K562 (cell line): ENCODE measurements at regions not wholly inside any gene's neighbourhood (a gene's known extent, or its start where the extent isn't known, plus 50 kb on each side); places are given as distances from the start of the nearest gene placed in this dataset.

ENCODE experiments used
- ATAC-seq: fragments of 200-7000 bp; cut with Tn5 transposase; 3 replicates; pipeline ENCODE4 v1.9.1; 2020; ENCODE audit warnings: moderate library complexity
- BruUV-seq: library from RNA; stranded (reverse); fragments of 400-500 nt; replicated peaks from 2 replicates; lab custom pipeline; 2021; lab: Mats Ljungman, UMichigan
- CTCF ChIA-PET: fragments of 300-600 bp; formaldehyde crosslinking; extraction: SDS; loops from one replicate; lab custom pipeline; 2021; ENCODE audit warnings: low intra/inter-chr PET ratio; lab: Yijun Ruan, JAX
- POLR2A ChIA-PET: fragments of 300-600, 350-650 bp; sonication (Branson Sonifier 250); formaldehyde crosslinking; extraction: SDS; loops from one replicate; lab custom pipeline; 2021; ENCODE audit warnings: antibody characterized with exemption, inconsistent platforms; lab: Yijun Ruan, JAX
- DNase-seq, 4 experiments: peaks; one replicate each; pipeline versions ENCODE4 v3.0.0 to v3.0.0-alpha.2; 2011 to 2018; ENCODE audit warnings: low spot score in 3 of 4, mixed read lengths in 3 of 4; ENCODE audit errors: extremely low read depth in 1 of 4
- FAIRE-seq: peaks from 2 replicates; lab custom pipeline; 2011; peaks lifted over from hg19 to GRCh38; lab: Jason Lieb, UNC
- H2AFZ ChIP-seq: 2 replicates; pipeline ENCODE4 v1.6.0; 2011; ENCODE audit warnings: low read depth, low read length, control low read depth, inconsistent platforms
- H3K27ac ChIP-seq: fragments of 200-600 bp; 3 replicates; pipeline ENCODE4 v1.8.0; 2011; ENCODE audit warnings: low read depth, mild to moderate bottlenecking, control low read depth, inconsistent platforms, low read length, moderate library complexity, mixed read lengths; ENCODE audit errors: extremely low read depth
- H3K27me3 ChIP-seq, 2 experiments: fragments of 300-600 bp in 1 of 2; 2 replicates in 1 of 2; 3 replicates in 1 of 2; pipeline versions ENCODE4 v1.6.0 to v1.8.0; 2011; ENCODE audit warnings: inconsistent platforms in 2 of 2, low read length in 2 of 2, mild to moderate bottlenecking in 1 of 2, mixed read lengths in 1 of 2, moderate library complexity in 1 of 2; ENCODE audit not compliant: control insufficient read depth in 2 of 2, insufficient read depth in 2 of 2
- H3K36me3 ChIP-seq: fragments of 300-600 bp; 3 replicates; pipeline ENCODE4 v1.8.0; 2011; ENCODE audit warnings: mild to moderate bottlenecking, low read length, inconsistent platforms; ENCODE audit not compliant: control insufficient read depth, insufficient read depth
- H3K4me1 ChIP-seq, 2 experiments: fragments of 200-600 bp in 1 of 2; replicated peaks in 1 of 2; 2 replicates in 1 of 2; 3 replicates in 1 of 2; pipeline versions ENCODE4 v1.5.1 to v1.8.0; 2011; ENCODE audit warnings: inconsistent platforms in 2 of 2, low read length in 2 of 2, mild to moderate bottlenecking in 1 of 2, mixed read lengths in 1 of 2, moderate library complexity in 1 of 2; ENCODE audit not compliant: control insufficient read depth in 2 of 2, insufficient read depth in 2 of 2
- H3K4me2 ChIP-seq: 2 replicates; pipeline ENCODE4 v1.6.1; 2011; ENCODE audit warnings: low read length, control low read depth, inconsistent platforms, mixed read lengths; ENCODE audit not compliant: insufficient read depth
- H3K4me3 ChIP-seq: fragments of 200-600 bp; sonication (generic), shearing (Covaris generic); 2 replicates; pipeline ENCODE4 v1.5.1; 2016; ENCODE audit warnings: control low read depth, inconsistent platforms
- H3K79me2 ChIP-seq: fragments of 200-600 bp; 3 replicates; pipeline ENCODE4 v1.8.0; 2011; ENCODE audit warnings: low read length, inconsistent platforms; ENCODE audit not compliant: control insufficient read depth, insufficient read depth
- H3K9ac ChIP-seq, 2 experiments: 2 replicates each; pipeline versions ENCODE4 v1.6.0 to v1.6.1; 2011; ENCODE audit warnings: low read depth in 2 of 2, low read length in 2 of 2, control low read depth in 1 of 2, inconsistent platforms in 1 of 2, mild to moderate bottlenecking in 1 of 2, mixed read lengths in 1 of 2; ENCODE audit not compliant: insufficient read depth in 1 of 2
- H3K9me1 ChIP-seq: one replicate; pipeline ENCODE4 v1.6.0; 2011; ENCODE audit warnings: inconsistent platforms, mild to moderate bottlenecking, low read length, moderate library complexity; ENCODE audit not compliant: control insufficient read depth, insufficient read depth
- H3K9me3 ChIP-seq: replicated peaks from 2 replicates; pipeline ENCODE4 v1.5.1; 2011; ENCODE audit warnings: low read depth, low read length, inconsistent platforms; ENCODE audit not compliant: control insufficient read depth, insufficient read depth
- H4K20me1 ChIP-seq: replicated peaks from 2 replicates; pipeline ENCODE4 v1.6.1; 2011; ENCODE audit warnings: low read length, inconsistent platforms, mixed read lengths; ENCODE audit not compliant: control insufficient read depth, insufficient read depth
- FIP1L1 ChIP-seq: fragments of 200-400 bp; formaldehyde crosslinking; IDR thresholded peaks from 2 replicates; pipeline ENCODE4 v1.6.1; 2018; ENCODE audit warnings: mild to moderate bottlenecking, low read depth, low read length; ENCODE audit not compliant: poor library complexity, severe bottlenecking
- FOXP4 ChIP-seq: sonication (generic); formaldehyde crosslinking; IDR thresholded peaks from 2 replicates; pipeline ENCODE4 v1.8.0; 2022; ENCODE audit warnings: mild to moderate bottlenecking, missing genetic modification reagents, borderline replicate concordance
- LARP7 ChIP-seq: fragments of 450-650 bp; IDR thresholded peaks from 2 replicates; pipeline ENCODE4 v1.6.1; 2016
- MITF ChIP-seq: IDR thresholded peaks from 2 replicates; pipeline ENCODE4 v1.6.1; 2014; ENCODE audit warnings: antibody characterized with exemption
- PHF20 ChIP-seq: fragments of 450-650 bp; IDR thresholded peaks from 2 replicates; pipeline ENCODE4 v1.6.1; 2018; ENCODE audit not compliant: partially characterized antibody
- ZKSCAN8 ChIP-seq: fragments of 200-800 bp; sonication (Bioruptor generic); IDR thresholded peaks from 2 replicates; pipeline ENCODE4 v1.6.1; 2016; ENCODE audit warnings: missing genetic modification characterization, missing compliant biosample characterization
- ZNF75A ChIP-seq: fragments of 450-650 bp; formaldehyde crosslinking; IDR thresholded peaks from 2 replicates; pipeline ENCODE4 v1.4.0; 2020; ENCODE audit warnings: mild to moderate bottlenecking
- WGBS: fragments of 100-300 bp; shearing (Covaris generic); methylation state at CpG from one replicate; pipeline ENCODE4 v1.1.6; 2016; ENCODE audit warnings: low coverage, mixed read lengths; ENCODE audit not compliant: insufficient coverage; ENCODE audit errors: missing lambda C conversion rate; 5-methylcytosine and 5-hydroxymethylcytosine counted together
- in situ Hi-C: fragments of 300-500 bp; cut with MboI; formaldehyde crosslinking; loops from 4 replicates; pipeline ENCODE4 v1.15.0; 2018; ENCODE audit warnings: inconsistent platforms, mixed read lengths
- intact Hi-C: fragments of 100-400 bp; cut with micrococcal nuclease; formaldehyde crosslinking; loops from 2 replicates; pipeline ENCODE4 v1.14.2; 2022

DNA sequence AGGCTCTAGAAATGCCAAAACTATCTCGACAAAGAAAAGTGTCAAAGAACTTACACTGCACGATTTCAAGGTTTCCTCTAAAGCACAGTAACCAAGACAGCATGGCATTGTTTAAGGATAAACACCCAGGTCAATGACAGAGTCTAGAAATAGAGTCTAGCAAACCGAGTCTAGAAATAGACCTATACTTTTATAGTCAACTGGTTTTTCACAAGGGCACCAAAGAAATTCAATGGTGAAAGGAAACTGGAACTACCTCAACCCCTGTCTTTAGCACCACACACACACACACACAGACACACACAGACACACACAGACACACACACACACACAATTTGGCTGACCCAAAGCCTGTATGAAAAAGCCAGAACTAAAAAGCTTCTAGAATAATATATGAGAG is 67.1 kb upstream of the PGBD5 start:
- intact Hi-C loops = no loop called here
- Histone ChIP-seq H3K27me3 (peaks cover 0 to 11% of the 10 kb centered on the region in 2 experiments; a peak in 4 of 5 replicates), H3K4me1 (no peaks in the 10 kb centered on the region), H3K4me3 (no peak overlapping the region), H3K4me2 (no peak overlapping the region), H4K20me1 (no peaks in the 10 kb centered on the region), H3K79me2 (no peaks in the 10 kb centered on the region), H3K9me1 (no peaks in the 10 kb centered on the region), H3K9ac (no peak overlapping the region), H3K27ac (no peak overlapping the region), H3K36me3 (no peaks in the 10 kb centered on the region), H2AFZ (no peak overlapping the region), H3K9me3 (no peaks in the 10 kb centered on the region)
- ChIA-PET CTCF (no interaction called here), POLR2A (no interaction called here)
- ATAC-seq (no peak), DNase-seq (no peak), FAIRE-seq (no peak)
- in situ Hi-C loops = no loop called here
- no TSS peak for BruUV-seq
- TF ChIP-seq FIP1L1 (no peak), MITF (no peak), ZKSCAN8 (CRISPR knock-in tag) (no peak), PHF20 (no peak), ZNF75A (CRISPR knock-in tag) (no peak), FOXP4 (no peak), LARP7 (no peak)
- WGBS = 1% methylated on average over 3 of the region's 3 CpGs
